HEK293 (cell line): ENCODE measurements at regions not wholly inside any gene's neighbourhood (a gene's known extent, or its start where the extent isn't known, plus 50 kb on each side); places are given as distances from the start of the nearest gene placed in this dataset.

Source experiments
- CTCF ChIA-PET: fragments of 350-600 bp; formaldehyde crosslinking; extraction: SDS; loops from one replicate; lab custom pipeline; 2021; ENCODE audit warnings: antibody characterized with exemption; lab: Yijun Ruan, JAX
- POLR2A ChIA-PET: fragments of 300-600 bp; formaldehyde crosslinking; extraction: SDS; loops from one replicate; lab custom pipeline; 2020; ENCODE audit warnings: antibody characterized with exemption, inconsistent platforms; lab: Yijun Ruan, JAX
- H3K27ac ChIP-seq: fragments of 200-500 bp; sonication (Bioruptor generic); 2 replicates; pipeline ENCODE4 v1.5.1; 2014; ENCODE audit warnings: low read depth, low read length, control low read depth, inconsistent platforms; ENCODE audit errors: extremely low read depth
- H3K36me3 ChIP-seq, 2 experiments: fragments of 200-500 bp in 1 of 2; sonication (Bioruptor generic) in 1 of 2; 1 replicate in 1 of 2; 2 replicates in 1 of 2; pipeline ENCODE4 v1.5.1; 2014 to 2017; ENCODE audit warnings: inconsistent platforms in 2 of 2, low read length in 2 of 2; ENCODE audit not compliant: control insufficient read depth in 2 of 2, insufficient read depth in 1 of 2
- H3K4me1 ChIP-seq: fragments of 200-500 bp; sonication (Bioruptor generic); 2 replicates; pipeline ENCODE4 v1.5.1; 2014; ENCODE audit warnings: mild to moderate bottlenecking, low read length, inconsistent platforms; ENCODE audit not compliant: control insufficient read depth, insufficient read depth
- H3K4me3 ChIP-seq: 2 replicates; pipeline ENCODE4 v1.5.1; 2011; ENCODE audit warnings: low read depth, mild to moderate bottlenecking, control low read depth, low read length, moderate library complexity
- H3K9me3 ChIP-seq: fragments of 200-500 bp; sonication (Bioruptor generic); 2 replicates; pipeline ENCODE4 v1.5.1; 2014; ENCODE audit warnings: low read depth, low read length, inconsistent platforms; ENCODE audit not compliant: control insufficient read depth, insufficient read depth
- HOXD13 ChIP-seq: sonication (generic); formaldehyde crosslinking; IDR thresholded peaks from 2 replicates; pipeline ENCODE4 v1.8.0; 2022; ENCODE audit warnings: missing genetic modification reagents, borderline replicate concordance
- KLF1 ChIP-seq: fragments of 450-650 bp; formaldehyde crosslinking; IDR thresholded peaks from 2 replicates; pipeline ENCODE4 v1.5.1; 2016; ENCODE audit warnings: missing biosample characterization, missing genetic modification characterization
- KLF17 ChIP-seq: fragments of 450-650 bp; formaldehyde crosslinking; IDR thresholded peaks from 2 replicates; pipeline ENCODE4 v1.5.1; 2016; ENCODE audit warnings: missing biosample characterization, missing genetic modification characterization
- MEIS1 ChIP-seq: sonication (generic); formaldehyde crosslinking; IDR thresholded peaks from 2 replicates; pipeline ENCODE4 v1.8.1; 2022; ENCODE audit warnings: missing genetic modification reagents, mild to moderate bottlenecking, borderline replicate concordance
- PATZ1 ChIP-seq: fragments of 450-650 bp; formaldehyde crosslinking; IDR thresholded peaks from 2 replicates; pipeline ENCODE4 v1.5.1; 2016; ENCODE audit warnings: missing biosample characterization, missing genetic modification characterization
- RBAK ChIP-seq: fragments of 450-650 bp; formaldehyde crosslinking; IDR thresholded peaks from 2 replicates; pipeline ENCODE4 v1.5.1; 2016; ENCODE audit warnings: missing biosample characterization, missing genetic modification characterization
- SETDB1 ChIP-seq: IDR thresholded peaks from one replicate; pipeline ENCODE4 v1.6.1; 2017; ENCODE audit warnings: mild to moderate bottlenecking, low read length, moderate library complexity, mixed read lengths; ENCODE audit not compliant: insufficient read length
- ZBTB17 ChIP-seq: fragments of 450-650 bp; formaldehyde crosslinking; IDR thresholded peaks from 2 replicates; pipeline ENCODE4 v1.5.1; 2016; ENCODE audit warnings: missing biosample characterization, missing genetic modification characterization
- ZNF169 ChIP-seq: fragments of 450-650 bp; formaldehyde crosslinking; IDR thresholded peaks from 2 replicates; pipeline ENCODE4 v1.5.1; 2016; ENCODE audit warnings: missing biosample characterization, missing genetic modification characterization
- ZNF223 ChIP-seq: fragments of 450-650 bp; formaldehyde crosslinking; IDR thresholded peaks from 2 replicates; pipeline ENCODE4 v1.5.1; 2016; ENCODE audit warnings: missing biosample characterization, missing genetic modification characterization
- ZNF24 ChIP-seq: fragments of 450-650 bp; formaldehyde crosslinking; IDR thresholded peaks from 2 replicates; pipeline ENCODE4 v1.5.1; 2016; ENCODE audit warnings: missing biosample characterization, missing genetic modification characterization
- ZNF501 ChIP-seq: fragments of 450-650 bp; formaldehyde crosslinking; IDR thresholded peaks from 2 replicates; pipeline ENCODE4 v1.5.1; 2016; ENCODE audit warnings: missing biosample characterization, missing genetic modification characterization
- ZNF600 ChIP-seq: fragments of 450-650 bp; formaldehyde crosslinking; IDR thresholded peaks from 2 replicates; pipeline ENCODE4 v1.5.1; 2016; ENCODE audit warnings: missing biosample characterization, missing genetic modification characterization
- ZNF664 ChIP-seq: fragments of 450-650 bp; formaldehyde crosslinking; IDR thresholded peaks from 2 replicates; pipeline ENCODE4 v1.5.1; 2016; ENCODE audit warnings: missing biosample characterization, missing genetic modification characterization
- TF ChIP-seq, protein P1 (sequence below): fragments of 450-650 bp; IDR thresholded peaks from 2 replicates; pipeline ENCODE4 v1.5.1; 2018; ENCODE audit warnings: missing biosample characterization, mild to moderate bottlenecking, missing genetic modification characterization

- TF ChIP-seq ZNF664 (tag by site-specific recombination) (no peak), KLF17 (tag by site-specific recombination) (no peak), PATZ1 (tag by site-specific recombination) (no peak), KLF1 (tag by site-specific recombination) (no peak)
- TF ChIP-seq, protein P1, sequence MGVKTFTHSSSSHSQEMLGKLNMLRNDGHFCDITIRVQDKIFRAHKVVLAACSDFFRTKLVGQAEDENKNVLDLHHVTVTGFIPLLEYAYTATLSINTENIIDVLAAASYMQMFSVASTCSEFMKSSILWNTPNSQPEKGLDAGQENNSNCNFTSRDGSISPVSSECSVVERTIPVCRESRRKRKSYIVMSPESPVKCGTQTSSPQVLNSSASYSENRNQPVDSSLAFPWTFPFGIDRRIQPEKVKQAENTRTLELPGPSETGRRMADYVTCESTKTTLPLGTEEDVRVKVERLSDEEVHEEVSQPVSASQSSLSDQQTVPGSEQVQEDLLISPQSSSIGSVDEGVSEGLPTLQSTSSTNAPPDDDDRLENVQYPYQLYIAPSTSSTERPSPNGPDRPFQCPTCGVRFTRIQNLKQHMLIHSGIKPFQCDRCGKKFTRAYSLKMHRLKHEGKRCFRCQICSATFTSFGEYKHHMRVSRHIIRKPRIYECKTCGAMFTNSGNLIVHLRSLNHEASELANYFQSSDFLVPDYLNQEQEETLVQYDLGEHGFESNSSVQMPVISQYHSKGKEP: no peak
- no peaks in the 10 kb centered on the region for H3K36me3 ChIP-seq
- no peaks in the 10 kb centered on the region for H3K4me1 ChIP-seq
- ChIA-PET CTCF (no interaction called here), POLR2A (interaction anchor here (0.7 kb wide), 1 partner anchor 14 kb away, joined by 6 read pairs; no protein-coding TSS in a partner anchor)
- H3K9me3 ChIP-seq: no peaks in the 10 kb centered on the region
- H3K27ac ChIP-seq: no peak overlapping the region
- H3K4me3 ChIP-seq: no peak overlapping the region
Observed at GRCh38 chr5:159385536-159385935, 55.2 kb upstream of the IL12B start.

DNA sequence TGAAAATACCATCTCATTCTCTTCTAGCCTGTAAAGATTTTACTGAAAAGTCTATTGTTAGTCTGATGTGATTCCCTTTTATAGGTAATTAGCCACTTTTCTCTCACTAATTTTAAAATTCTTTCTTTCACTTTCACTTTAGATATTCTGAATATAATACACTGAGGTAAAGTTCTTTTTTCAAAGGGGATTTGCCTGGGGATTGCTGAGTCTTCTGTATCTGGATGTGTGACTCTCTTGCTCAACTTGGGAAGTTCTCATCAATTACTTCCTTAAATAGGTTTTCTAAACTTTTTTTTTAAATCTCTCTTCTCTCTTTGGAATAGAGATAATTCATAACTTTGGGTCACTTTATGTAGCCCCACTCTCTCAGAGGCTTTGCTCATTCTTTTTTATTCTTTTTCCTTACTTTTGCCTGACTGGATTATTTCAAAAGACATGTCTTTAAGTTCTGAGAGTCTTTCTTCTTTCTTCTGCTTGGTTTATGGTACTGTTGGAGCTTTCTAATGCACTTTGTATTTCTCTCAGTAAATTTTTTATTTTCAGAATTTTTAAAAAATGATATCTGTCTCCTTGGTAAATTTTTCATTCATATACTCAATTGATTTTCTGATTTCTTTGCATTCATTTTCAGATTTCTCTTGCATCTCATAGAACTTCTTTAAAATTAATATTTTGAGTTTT lies 55.9 kb upstream of the IL12B start:
- ChIA-PET POLR2A (no interaction called here), CTCF (no interaction called here)
- no peaks in the 10 kb centered on the region for H3K36me3 ChIP-seq
- no peak overlapping the region for H3K27ac ChIP-seq
- no peaks in the 10 kb centered on the region for H3K4me1 ChIP-seq
- H3K9me3 ChIP-seq: no peaks in the 10 kb centered on the region
- TF ChIP-seq ZNF169 (tag by site-specific recombination) (no peak), SETDB1 (peak; percentile 84), ZNF600 (tag by site-specific recombination) (no peak), RBAK (tag by site-specific recombination) (no peak)
- no peak overlapping the region for H3K4me3 ChIP-seq

DNA sequence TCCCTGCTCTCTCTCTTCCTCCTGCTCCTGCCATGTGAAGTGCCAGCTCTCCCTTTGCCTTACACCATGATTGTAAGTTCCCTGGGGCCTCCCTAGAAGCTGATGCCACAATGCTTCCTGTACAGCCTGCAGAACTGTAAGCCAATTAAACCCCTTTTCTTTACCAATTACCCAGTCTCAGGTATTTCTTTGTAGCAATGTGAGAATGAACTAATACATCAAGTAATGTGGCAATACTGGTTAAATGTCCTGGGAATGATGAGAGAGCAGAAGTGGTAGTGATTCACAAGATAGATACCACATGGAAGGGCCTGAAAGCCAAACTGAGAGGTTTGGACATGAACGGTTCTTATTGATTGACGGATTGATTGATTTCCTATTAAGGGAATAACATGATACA lies 62.6 kb upstream of the IL12B start:
- no peak overlapping the region for H3K4me3 ChIP-seq
- H3K9me3 ChIP-seq: no peaks in the 10 kb centered on the region
- H3K4me1 ChIP-seq: no peaks in the 10 kb centered on the region
- H3K27ac ChIP-seq: no peak overlapping the region
- no peak for TF ChIP-seq HOXD13
- TF ChIP-seq ZNF24: no peak
- TF ChIP-seq, all 188 proteins: peak for 0
- H3K36me3 ChIP-seq: no peaks in the 10 kb centered on the region
- ChIA-PET CTCF (no interaction called here), POLR2A (no interaction called here)

DNA sequence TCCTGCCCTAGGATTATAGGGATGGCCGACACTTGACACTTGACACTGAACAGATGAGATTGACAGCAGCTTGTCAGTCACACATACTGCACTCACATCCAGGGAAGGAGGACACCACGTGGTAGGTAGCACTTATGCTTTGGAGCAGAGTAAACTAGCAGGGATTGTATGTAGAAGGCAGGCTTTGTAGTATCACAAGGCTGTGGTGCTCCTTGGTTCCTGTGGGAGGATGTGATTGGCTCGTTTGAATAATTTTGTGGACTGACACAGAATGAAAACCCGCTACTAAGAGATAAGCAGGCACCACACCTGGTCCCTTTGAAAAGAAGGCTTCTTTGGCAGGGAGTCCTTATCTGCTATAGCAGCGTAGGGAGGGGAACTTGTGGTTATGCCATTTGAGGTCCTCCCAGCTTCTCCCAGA lies 63.6 kb upstream of the IL12B start:
- ChIA-PET CTCF (no interaction called here), POLR2A (no interaction called here)
- TF ChIP-seq ZBTB17 (tag by site-specific recombination) (no peak), ZNF223 (tag by site-specific recombination) (no peak), MEIS1 (CRISPR knock-in tag) (no peak), ZNF501 (no peak), PATZ1 (tag by site-specific recombination) (no peak), ZNF664 (tag by site-specific recombination) (no peak)
- H3K4me1 ChIP-seq: no peaks in the 10 kb centered on the region
- H3K27ac ChIP-seq: no peak overlapping the region
- H3K9me3 ChIP-seq: no peaks in the 10 kb centered on the region
- H3K36me3 ChIP-seq: no peaks in the 10 kb centered on the region
- no peak overlapping the region for H3K4me3 ChIP-seq
